ENCODE measurements at regions not wholly inside any gene's neighbourhood (a gene's known extent, or its start where the extent isn't known, plus 50 kb on each side); places are given as distances from the start of the nearest gene placed in this dataset.

DNA sequence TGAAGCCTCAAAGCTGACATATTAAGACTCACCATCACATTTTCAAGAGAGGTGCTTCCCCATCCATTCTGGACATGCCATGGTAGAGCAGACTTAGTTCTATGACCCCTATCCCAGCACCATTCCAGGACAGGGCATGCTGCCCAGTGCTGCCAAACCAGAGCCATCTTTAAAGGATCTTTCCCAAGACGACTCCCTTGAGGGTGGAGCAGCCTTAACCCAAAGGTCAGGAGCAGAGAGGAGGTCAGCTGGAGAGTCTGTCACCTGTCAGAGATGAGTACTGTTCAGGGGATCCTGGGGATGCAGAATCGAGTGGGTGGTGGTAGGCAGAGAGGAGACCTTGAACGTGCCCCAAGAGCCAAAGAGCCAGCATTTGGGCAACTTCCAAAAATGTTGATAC, 459.8 kb downstream of the STK39 start:
- ATAC-seq (ENCODE audit: poor library complexity) (no peak), DNase-seq (no peak)
- Mint-ChIP-seq H3K4me3 (no peak overlapping the region), H3K27me3 (no peaks in the 10 kb centered on the region), H3K4me1 (ENCODE audit: low read depth) (no peaks in the 10 kb centered on the region), H3K9me3 (peaks cover 4% of the 10 kb centered on the region), H3K36me3 (ENCODE audit: low read depth) (no peaks in the 10 kb centered on the region), H3K27ac (no peak overlapping the region)
- Histone ChIP-seq H3K36me3 (ENCODE audit: insufficient read depth, low read length) (no peaks in the 10 kb centered on the region), H3K4me1 (ENCODE audit: insufficient read depth, low read length) (no peaks in the 10 kb centered on the region), H3K27ac (ENCODE audit: low read depth in 1 of 2, low read length in 2 of 2) (no peak overlapping the region), H3K4me3 (ENCODE audit: low read length) (no peak overlapping the region), H3K27me3 (ENCODE audit: control insufficient read depth in 1 of 2, insufficient read depth in 2 of 2, low read length in 2 of 2) (no peaks in the 10 kb centered on the region), H3K9me3 (ENCODE audit: control insufficient read depth in 1 of 2, insufficient read depth in 1 of 2, low read length in 2 of 2) (no peaks in the 10 kb centered on the region)
- ChIA-PET CTCF (no interaction called here), POLR2A (no interaction called here)
- TF ChIP-seq, protein P1, sequence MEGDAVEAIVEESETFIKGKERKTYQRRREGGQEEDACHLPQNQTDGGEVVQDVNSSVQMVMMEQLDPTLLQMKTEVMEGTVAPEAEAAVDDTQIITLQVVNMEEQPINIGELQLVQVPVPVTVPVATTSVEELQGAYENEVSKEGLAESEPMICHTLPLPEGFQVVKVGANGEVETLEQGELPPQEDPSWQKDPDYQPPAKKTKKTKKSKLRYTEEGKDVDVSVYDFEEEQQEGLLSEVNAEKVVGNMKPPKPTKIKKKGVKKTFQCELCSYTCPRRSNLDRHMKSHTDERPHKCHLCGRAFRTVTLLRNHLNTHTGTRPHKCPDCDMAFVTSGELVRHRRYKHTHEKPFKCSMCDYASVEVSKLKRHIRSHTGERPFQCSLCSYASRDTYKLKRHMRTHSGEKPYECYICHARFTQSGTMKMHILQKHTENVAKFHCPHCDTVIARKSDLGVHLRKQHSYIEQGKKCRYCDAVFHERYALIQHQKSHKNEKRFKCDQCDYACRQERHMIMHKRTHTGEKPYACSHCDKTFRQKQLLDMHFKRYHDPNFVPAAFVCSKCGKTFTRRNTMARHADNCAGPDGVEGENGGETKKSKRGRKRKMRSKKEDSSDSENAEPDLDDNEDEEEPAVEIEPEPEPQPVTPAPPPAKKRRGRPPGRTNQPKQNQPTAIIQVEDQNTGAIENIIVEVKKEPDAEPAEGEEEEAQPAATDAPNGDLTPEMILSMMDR (IDR thresholded peaks at IDR 0.05) = no peak
- intact Hi-C loops (cut with DNase I, micrococcal nuclease) = no loop called here

DNA sequence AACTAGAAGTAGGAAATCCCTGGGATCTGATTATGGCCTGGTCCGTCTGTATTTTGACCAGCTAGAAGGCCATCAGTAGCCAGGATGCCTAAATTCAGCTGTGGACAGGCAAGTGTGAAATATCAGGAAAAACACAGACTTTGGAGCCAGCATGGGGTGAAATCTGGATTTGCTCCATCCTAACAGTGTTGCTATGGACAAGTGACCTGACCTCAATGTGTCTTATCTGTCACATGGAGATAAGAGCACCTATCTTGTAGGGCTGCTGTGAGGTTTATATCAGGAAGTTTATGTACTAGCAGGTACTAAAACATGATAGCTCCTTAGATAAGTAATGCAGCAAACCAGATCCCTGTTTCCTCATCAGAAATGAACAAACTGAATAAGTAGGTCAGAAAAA, 460.4 kb downstream of the STK39 start:
- intact Hi-C loops (cut with DNase I, micrococcal nuclease) = no loop called here

DNA sequence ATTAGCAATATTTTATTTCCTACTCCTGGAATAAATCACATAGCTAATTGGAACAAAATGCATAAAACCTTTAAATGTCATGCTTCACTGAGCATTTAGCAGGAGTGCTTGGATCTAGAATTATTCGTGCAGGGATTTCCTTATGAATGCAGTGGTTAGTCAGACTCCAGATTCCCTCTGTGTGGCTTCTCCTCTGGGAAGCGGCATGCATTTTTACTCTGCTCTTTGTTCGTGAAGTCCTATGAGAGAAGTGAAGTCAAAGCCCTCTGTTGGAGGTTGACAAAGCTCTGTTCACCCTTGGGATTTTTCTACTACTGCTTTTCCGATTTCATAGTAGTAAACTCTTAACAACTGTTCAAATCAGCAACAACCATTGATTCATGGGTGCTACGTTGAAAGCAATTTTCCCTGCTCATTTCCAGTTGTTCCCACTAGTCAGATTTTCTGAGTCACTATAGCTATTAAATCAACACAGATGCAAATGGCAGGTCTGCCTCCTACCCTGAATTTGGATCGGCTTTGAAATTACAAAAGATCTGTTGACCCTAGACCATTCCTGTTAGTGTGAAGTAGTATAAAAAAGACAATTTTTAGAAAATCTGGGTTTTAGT, 461.7 kb downstream of the STK39 start:
- DNase-seq = no peak
- Mint-ChIP-seq H3K27ac (no peak overlapping the region), H3K4me3 (no peak overlapping the region), H3K36me3 (ENCODE audit: low read depth) (no peaks in the 10 kb centered on the region), H3K9me3 (peaks cover 4% of the 10 kb centered on the region), H3K27me3 (no peaks in the 10 kb centered on the region), H3K4me1 (ENCODE audit: low read depth) (no peaks in the 10 kb centered on the region)
- no peaks in the 10 kb centered on the region for H3K9me3 ChIP-seq (ENCODE audit: control insufficient read depth in 1 of 2, insufficient read depth in 1 of 2, low read length in 2 of 2)
- no peak for ATAC-seq (ENCODE audit: poor library complexity)
- intact Hi-C loops (cut with DNase I, micrococcal nuclease) = no loop called here
- no peaks in the 10 kb centered on the region for H3K4me1 ChIP-seq (ENCODE audit: insufficient read depth, low read length)
- POLR2A ChIA-PET = no interaction called here
- no peaks in the 10 kb centered on the region for H3K36me3 ChIP-seq (ENCODE audit: insufficient read depth, low read length)
- TF ChIP-seq, protein P1 (IDR thresholded peaks at IDR 0.05) = no peak
- CTCF ChIA-PET = no interaction called here
- H3K27me3 ChIP-seq (ENCODE audit: control insufficient read depth in 1 of 2, insufficient read depth in 2 of 2, low read length in 2 of 2) = no peaks in the 10 kb centered on the region
- no peak overlapping the region for H3K27ac ChIP-seq (ENCODE audit: low read depth in 1 of 2, low read length in 2 of 2)
- H3K4me3 ChIP-seq (ENCODE audit: low read length) = no peak overlapping the region

More for the DNA sequence above, 460.4 kb downstream of the STK39 start:
- H3K27ac Mint-ChIP-seq = no peak overlapping the region
- no peaks in the 10 kb centered on the region for H3K36me3 Mint-ChIP-seq (ENCODE audit: low read depth)
- H3K9me3 Mint-ChIP-seq = peaks cover 4% of the 10 kb centered on the region
- H3K4me1 Mint-ChIP-seq (ENCODE audit: low read depth) = no peaks in the 10 kb centered on the region
- Histone ChIP-seq H3K27ac (ENCODE audit: low read depth in 1 of 2, low read length in 2 of 2) (no peak overlapping the region), H3K4me3 (ENCODE audit: low read length) (no peak overlapping the region), H3K4me1 (ENCODE audit: insufficient read depth, low read length) (no peaks in the 10 kb centered on the region), H3K9me3 (ENCODE audit: control insufficient read depth in 1 of 2, insufficient read depth in 1 of 2, low read length in 2 of 2) (no peaks in the 10 kb centered on the region), H3K27me3 (ENCODE audit: control insufficient read depth in 1 of 2, insufficient read depth in 2 of 2, low read length in 2 of 2) (no peaks in the 10 kb centered on the region), H3K36me3 (ENCODE audit: insufficient read depth, low read length) (no peaks in the 10 kb centered on the region)
- ATAC-seq (ENCODE audit: poor library complexity) (no peak), DNase-seq (no peak)
- TF ChIP-seq, protein P1 (IDR thresholded peaks at IDR 0.05) = no peak
- H3K27me3 Mint-ChIP-seq = no peaks in the 10 kb centered on the region
- H3K4me3 Mint-ChIP-seq = no peak overlapping the region
- ChIA-PET POLR2A (no interaction called here), CTCF (no interaction called here)

All from CD4-positive, alpha-beta T cell (primary cell).